ENCODE measurements at regions not wholly inside any gene's neighbourhood (a gene's known extent, or its start where the extent isn't known, plus 50 kb on each side); places are given as distances from the start of the nearest gene placed in this dataset.

DNA sequence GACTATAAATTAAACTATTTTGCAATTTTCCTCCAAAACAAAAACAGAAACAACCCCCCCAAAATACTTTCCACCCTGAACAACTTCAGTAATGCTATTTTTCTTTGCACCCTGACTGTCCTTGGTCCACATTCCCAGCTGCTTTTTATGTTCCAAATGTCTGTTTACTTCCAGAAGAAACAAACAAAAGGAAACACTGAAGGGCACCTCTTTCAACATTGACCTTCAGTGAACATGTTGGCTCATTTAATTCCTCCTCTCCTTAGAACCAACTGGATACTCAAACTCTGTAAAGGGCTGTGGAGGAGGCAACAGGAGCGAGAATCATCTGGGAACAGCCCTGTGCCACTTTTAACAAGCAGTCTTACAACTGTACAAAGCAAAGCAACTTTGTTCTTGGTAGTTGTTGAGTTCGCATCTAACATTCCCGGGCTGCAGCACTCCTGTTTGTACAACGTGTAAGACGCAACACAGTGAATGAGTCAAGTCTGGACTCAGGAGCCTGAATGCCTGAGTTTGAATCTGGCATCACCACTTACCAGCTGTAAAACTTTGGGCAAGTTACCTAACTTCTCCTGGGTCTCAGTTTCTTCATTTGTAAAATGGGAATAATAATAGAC, 111.4 kb upstream of the GATA6 start:
- no peak overlapping the region for H3K27ac ChIP-seq
- no peaks in the 10 kb centered on the region for H3K27me3 ChIP-seq
- no peaks in the 10 kb centered on the region for H3K36me3 ChIP-seq
- H3K4me1 ChIP-seq (ENCODE audit: control insufficient read depth in 1 of 2, insufficient read depth in 1 of 2, low read depth in 1 of 2, low read length in 1 of 2) = no peaks in the 10 kb centered on the region
- TF ChIP-seq, protein P1, sequence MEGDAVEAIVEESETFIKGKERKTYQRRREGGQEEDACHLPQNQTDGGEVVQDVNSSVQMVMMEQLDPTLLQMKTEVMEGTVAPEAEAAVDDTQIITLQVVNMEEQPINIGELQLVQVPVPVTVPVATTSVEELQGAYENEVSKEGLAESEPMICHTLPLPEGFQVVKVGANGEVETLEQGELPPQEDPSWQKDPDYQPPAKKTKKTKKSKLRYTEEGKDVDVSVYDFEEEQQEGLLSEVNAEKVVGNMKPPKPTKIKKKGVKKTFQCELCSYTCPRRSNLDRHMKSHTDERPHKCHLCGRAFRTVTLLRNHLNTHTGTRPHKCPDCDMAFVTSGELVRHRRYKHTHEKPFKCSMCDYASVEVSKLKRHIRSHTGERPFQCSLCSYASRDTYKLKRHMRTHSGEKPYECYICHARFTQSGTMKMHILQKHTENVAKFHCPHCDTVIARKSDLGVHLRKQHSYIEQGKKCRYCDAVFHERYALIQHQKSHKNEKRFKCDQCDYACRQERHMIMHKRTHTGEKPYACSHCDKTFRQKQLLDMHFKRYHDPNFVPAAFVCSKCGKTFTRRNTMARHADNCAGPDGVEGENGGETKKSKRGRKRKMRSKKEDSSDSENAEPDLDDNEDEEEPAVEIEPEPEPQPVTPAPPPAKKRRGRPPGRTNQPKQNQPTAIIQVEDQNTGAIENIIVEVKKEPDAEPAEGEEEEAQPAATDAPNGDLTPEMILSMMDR (IDR thresholded peaks at IDR 0.05) = no peak
- H3K9me3 ChIP-seq = no peaks in the 10 kb centered on the region
- no peak overlapping the region for H3K4me3 ChIP-seq (ENCODE audit: low read depth in 1 of 2, low read length in 1 of 2)

DNA sequence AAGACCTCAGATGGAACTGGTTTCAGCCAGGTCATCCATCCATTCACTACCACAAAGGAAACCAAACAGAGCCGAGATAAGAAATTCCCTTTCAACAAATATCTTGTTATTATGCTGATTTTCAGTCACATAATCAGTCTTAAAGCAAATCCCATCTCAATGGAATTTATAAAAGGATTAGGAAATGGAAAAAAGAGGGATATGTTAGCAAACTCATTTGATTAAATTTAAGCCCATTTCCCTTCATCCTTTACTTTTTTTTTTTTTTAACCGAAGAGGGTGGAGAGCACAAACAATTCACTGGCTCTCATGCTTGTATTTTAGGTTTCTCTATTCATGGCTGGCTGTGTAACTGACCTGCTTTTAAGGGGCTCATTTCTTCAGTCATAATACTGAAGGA, 109.0 kb upstream of the GATA6 start:
- Histone ChIP-seq H3K27ac (no peak overlapping the region), H3K27me3 (no peaks in the 10 kb centered on the region), H3K36me3 (no peaks in the 10 kb centered on the region), H3K4me3 (ENCODE audit: low read depth in 1 of 2, low read length in 1 of 2) (no peak overlapping the region), H3K9me3 (no peaks in the 10 kb centered on the region), H3K4me1 (ENCODE audit: control insufficient read depth in 1 of 2, insufficient read depth in 1 of 2, low read depth in 1 of 2, low read length in 1 of 2) (no peaks in the 10 kb centered on the region)
- TF ChIP-seq, protein P1 (IDR thresholded peaks at IDR 0.05) = no peak

DNA sequence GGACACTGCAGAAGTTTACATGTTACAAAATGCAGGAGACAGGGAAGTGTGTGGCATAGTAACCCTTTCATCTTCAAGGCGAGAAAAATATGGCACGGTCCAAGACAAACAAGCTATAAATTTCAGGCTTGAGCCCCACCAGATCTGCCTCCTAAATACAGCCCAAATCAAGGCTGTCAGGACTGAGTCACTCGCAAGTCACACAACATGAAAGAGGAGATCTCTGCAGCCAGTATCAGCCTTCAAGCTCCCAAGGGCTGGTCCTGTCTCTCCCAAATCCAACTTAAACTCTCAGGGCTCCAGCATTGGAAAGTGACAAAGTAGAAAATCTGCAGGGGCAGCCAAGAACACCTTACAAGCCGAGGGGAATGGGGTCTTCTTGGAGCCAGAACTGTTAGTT, 106.3 kb upstream of the GATA6 start:
- Histone ChIP-seq H3K27me3 (no peaks in the 10 kb centered on the region), H3K27ac (no peak overlapping the region), H3K4me3 (ENCODE audit: low read depth in 1 of 2, low read length in 1 of 2) (no peak overlapping the region), H3K36me3 (no peaks in the 10 kb centered on the region), H3K9me3 (no peaks in the 10 kb centered on the region), H3K4me1 (ENCODE audit: control insufficient read depth in 1 of 2, insufficient read depth in 1 of 2, low read depth in 1 of 2, low read length in 1 of 2) (no peaks in the 10 kb centered on the region)
- TF ChIP-seq, protein P1 (IDR thresholded peaks at IDR 0.05) = no peak

DNA sequence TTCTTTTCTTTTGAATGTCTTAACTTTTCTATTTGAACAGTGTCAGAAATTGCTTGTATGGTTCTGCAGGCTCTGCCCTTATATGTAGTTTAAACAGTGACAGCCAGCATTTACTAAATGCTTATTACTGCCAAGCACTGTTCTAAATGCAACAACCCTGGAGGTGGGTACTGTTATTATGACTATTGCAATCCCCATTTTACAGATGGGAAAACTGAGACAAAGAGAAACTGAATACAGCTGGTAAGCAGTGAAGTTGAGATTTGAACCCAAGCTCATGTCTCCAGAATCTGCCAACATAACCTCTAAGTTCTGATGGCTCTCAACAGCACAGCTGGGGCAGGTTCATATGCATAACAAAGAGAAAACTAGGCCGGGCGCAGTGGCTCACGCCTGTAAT, 105.7 kb upstream of the GATA6 start:
- Histone ChIP-seq H3K27me3 (no peaks in the 10 kb centered on the region), H3K9me3 (no peaks in the 10 kb centered on the region), H3K4me1 (ENCODE audit: control insufficient read depth in 1 of 2, insufficient read depth in 1 of 2, low read depth in 1 of 2, low read length in 1 of 2) (no peaks in the 10 kb centered on the region), H3K4me3 (ENCODE audit: low read depth in 1 of 2, low read length in 1 of 2) (no peak overlapping the region), H3K27ac (no peak overlapping the region), H3K36me3 (no peaks in the 10 kb centered on the region)
- TF ChIP-seq, protein P1 (IDR thresholded peaks at IDR 0.05) = no peak

DNA sequence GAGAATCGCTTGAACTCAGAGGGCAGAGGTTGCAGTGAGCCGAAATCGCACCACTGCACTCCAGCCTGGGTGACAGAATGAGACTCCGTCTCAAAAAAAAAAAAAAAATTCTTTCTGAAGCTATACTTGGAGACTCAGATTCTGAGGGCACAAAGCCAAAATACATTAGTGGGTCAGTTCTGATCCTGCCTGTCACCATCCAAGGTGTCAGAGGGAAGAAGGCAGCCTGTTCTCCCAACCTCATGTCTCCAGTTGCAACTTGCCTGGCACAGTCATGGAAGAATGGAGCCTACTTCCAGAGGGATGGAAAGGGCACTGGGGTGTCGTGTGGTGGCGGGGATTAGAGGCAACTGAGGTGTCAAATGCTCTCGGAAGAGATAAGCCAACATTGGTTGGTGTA, 104.8 kb upstream of the GATA6 start:
- no peak overlapping the region for H3K27ac ChIP-seq
- H3K4me3 ChIP-seq (ENCODE audit: low read depth in 1 of 2, low read length in 1 of 2) = no peak overlapping the region
- no peaks in the 10 kb centered on the region for H3K9me3 ChIP-seq
- TF ChIP-seq, protein P1 (IDR thresholded peaks at IDR 0.05) = no peak
- H3K27me3 ChIP-seq = no peaks in the 10 kb centered on the region
- H3K36me3 ChIP-seq = no peaks in the 10 kb centered on the region
- H3K4me1 ChIP-seq (ENCODE audit: control insufficient read depth in 1 of 2, insufficient read depth in 1 of 2, low read depth in 1 of 2, low read length in 1 of 2) = no peaks in the 10 kb centered on the region

DNA sequence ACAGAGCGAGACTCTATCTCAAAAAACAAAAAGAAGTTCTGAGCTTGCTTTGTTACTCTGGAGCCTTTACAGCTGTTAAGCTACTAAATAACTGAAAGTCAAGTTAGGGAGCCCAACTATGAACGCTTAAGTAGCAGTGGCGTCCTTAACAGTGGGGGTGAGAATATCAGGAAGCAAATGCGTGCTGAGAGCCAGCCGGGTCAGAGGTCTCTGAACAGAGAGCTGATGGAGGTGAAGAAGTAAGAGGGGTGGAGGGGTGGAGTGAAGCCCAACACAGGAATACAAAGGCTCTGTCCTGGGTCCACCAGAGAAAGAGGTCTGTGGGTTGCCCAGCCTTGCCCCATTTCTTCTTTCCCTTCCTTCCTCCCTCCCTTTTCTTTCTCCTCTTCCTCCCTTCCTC, 104.1 kb upstream of the GATA6 start:
- TF ChIP-seq, protein P1 (IDR thresholded peaks at IDR 0.05) = no peak
- H3K4me1 ChIP-seq (ENCODE audit: control insufficient read depth in 1 of 2, insufficient read depth in 1 of 2, low read depth in 1 of 2, low read length in 1 of 2) = no peaks in the 10 kb centered on the region
- H3K36me3 ChIP-seq = no peaks in the 10 kb centered on the region
- no peaks in the 10 kb centered on the region for H3K27me3 ChIP-seq
- no peak overlapping the region for H3K27ac ChIP-seq
- no peaks in the 10 kb centered on the region for H3K9me3 ChIP-seq
- H3K4me3 ChIP-seq (ENCODE audit: low read depth in 1 of 2, low read length in 1 of 2) = no peak overlapping the region
